ENCODE measurements at regions not wholly inside any gene's neighbourhood (a gene's known extent, or its start where the extent isn't known, plus 50 kb on each side); places are given as distances from the start of the nearest gene placed in this dataset.

GRCh38 chr17:34413443-34414119 is 50.5 kb upstream of the CCL1 start:
- no peak for DNase-seq

GRCh38 chr17:34412965-34413441 is 50.0 kb upstream of the CCL1 start:
- DNase-seq, result no peak

Data from NCI-H1930 (cell line).